MM.1S (cell line): ENCODE measurements at regions not wholly inside any gene's neighbourhood (a gene's known extent, or its start where the extent isn't known, plus 50 kb on each side); places are given as distances from the start of the nearest gene placed in this dataset.

Experiments used
- DNase-seq: peaks from one replicate; pipeline ENCODE4 v3.0.0-alpha.2; 2015
- H2AFZ ChIP-seq: fragments of 300-600 bp; sonication (generic); 2 replicates; pipeline ENCODE4 v1.6.0; 2016; ENCODE audit warnings: antibody characterized with exemption, low read length
- H3F3A ChIP-seq: fragments of 300-600 bp; sonication (generic); 2 replicates; pipeline ENCODE4 v1.6.1; 2016; ENCODE audit warnings: mild to moderate bottlenecking, antibody characterized with exemption, low read length, moderate library complexity, mixed read lengths; ENCODE audit not compliant: insufficient read depth
- H3K27ac ChIP-seq: fragments of 300-600 bp; sonication (generic); 2 replicates; pipeline ENCODE4 v1.5.1; 2016; ENCODE audit warnings: mild to moderate bottlenecking, low read length
- H3K27me3 ChIP-seq: fragments of 300-600 bp; sonication (generic); replicated peaks from 2 replicates; pipeline ENCODE4 v1.6.0; 2016; ENCODE audit warnings: low read length; ENCODE audit not compliant: insufficient read depth
- H3K36me3 ChIP-seq: fragments of 300-600 bp; sonication (generic); replicated peaks from 2 replicates; pipeline ENCODE4 v1.6.1; 2016; ENCODE audit warnings: mild to moderate bottlenecking, low read length, mixed read lengths; ENCODE audit not compliant: insufficient read depth
- H3K4me1 ChIP-seq: fragments of 300-600 bp; sonication (generic); 2 replicates; pipeline ENCODE4 v1.6.1; 2016; ENCODE audit warnings: low read length, mixed read lengths
- H3K4me2 ChIP-seq: fragments of 300-600 bp; sonication (generic); 2 replicates; pipeline ENCODE4 v1.6.0; 2016; ENCODE audit warnings: low read depth, low read length
- H3K4me3 ChIP-seq: fragments of 300-600 bp; sonication (generic); 2 replicates; pipeline ENCODE4 v1.5.1; 2016; ENCODE audit warnings: low read length, mixed read lengths
- H3K79me2 ChIP-seq: fragments of 300-600 bp; sonication (generic); 2 replicates; pipeline ENCODE4 v1.6.1; 2016; ENCODE audit warnings: mixed run types, low read length, mixed read lengths
- H3K9ac ChIP-seq: fragments of 300-600 bp; sonication (generic); 2 replicates; pipeline ENCODE4 v1.6.1; 2016; ENCODE audit warnings: low read length, mixed read lengths
- H3K9me2 ChIP-seq: fragments of 300-600 bp; sonication (generic); replicated peaks from 2 replicates; pipeline ENCODE4 v1.6.1; 2016; ENCODE audit warnings: mild to moderate bottlenecking, low read length, mixed read lengths; ENCODE audit not compliant: insufficient read depth
- H3K9me3 ChIP-seq: fragments of 300-600 bp; sonication (generic); replicated peaks from 2 replicates; pipeline ENCODE4 v1.6.1; 2016; ENCODE audit warnings: mild to moderate bottlenecking, low read length, mixed read lengths; ENCODE audit not compliant: insufficient read depth
- H4K20me1 ChIP-seq: fragments of 300-600 bp; sonication (generic); 2 replicates; pipeline ENCODE4 v1.6.1; 2016; ENCODE audit warnings: mild to moderate bottlenecking, low read length, moderate library complexity, mixed read lengths; ENCODE audit not compliant: insufficient read depth
- CTCF ChIP-seq: fragments of 300-600 bp; sonication (generic); IDR thresholded peaks from 2 replicates; pipeline ENCODE4 v1.5.1; 2016; ENCODE audit warnings: antibody characterized with exemption, low read length, mixed read lengths
- EZH2 ChIP-seq: fragments of 300-600 bp; sonication (generic); optimal IDR thresholded peaks from 2 replicates; pipeline ENCODE3; 2017; ENCODE audit warnings: low read depth, mild to moderate bottlenecking, antibody characterized with exemption, low read length, mixed read lengths
- EZH2phosphoT487 ChIP-seq: fragments of 300-600 bp; sonication (generic); IDR thresholded peaks from 2 replicates; pipeline ENCODE4 v1.6.1; 2018; ENCODE audit warnings: antibody characterized with exemption, low read length

- TF ChIP-seq EZH2phosphoT487, result no peak
- no peak for TF ChIP-seq EZH2
- no peak for TF ChIP-seq CTCF
- Histone ChIP-seq H3K9ac (no peak overlapping the region), H3K4me3 (no peak overlapping the region), H3K27ac (no peak overlapping the region), H3K27me3 (no peaks in the 10 kb centered on the region), H2AFZ (no peak overlapping the region), H3K9me3 (no peaks in the 10 kb centered on the region), H3K36me3 (no peaks in the 10 kb centered on the region), H4K20me1 (no peaks in the 10 kb centered on the region), H3K79me2 (no peaks in the 10 kb centered on the region), H3K4me1 (no peaks in the 10 kb centered on the region), H3K4me2 (no peak overlapping the region), H3F3A (no peaks in the 10 kb centered on the region), H3K9me2 (no peaks in the 10 kb centered on the region)
- no peak for DNase-seq
Observed at GRCh38 chr15:31732726-31733125, 297.6 kb upstream of the CHRNA7 start.

- Histone ChIP-seq H4K20me1 (no peaks in the 10 kb centered on the region), H2AFZ (no peak overlapping the region)
Observed at GRCh38 chr15:31733424-31733823, 296.9 kb upstream of the CHRNA7 start.

GRCh38 chr15:31740203-31740602 lies 290.1 kb upstream of the CHRNA7 start:
- Histone ChIP-seq H4K20me1 (no peaks in the 10 kb centered on the region), H3F3A (no peaks in the 10 kb centered on the region), H3K4me1 (no peaks in the 10 kb centered on the region), H3K9ac (no peak overlapping the region), H3K27me3 (no peaks in the 10 kb centered on the region), H3K9me3 (no peaks in the 10 kb centered on the region; the same call in 1 of the 2 replicates), H3K9me2 (no peaks in the 10 kb centered on the region), H3K4me2 (no peak overlapping the region), H2AFZ (no peak overlapping the region), H3K4me3 (no peak overlapping the region), H3K27ac (no peak overlapping the region), H3K36me3 (no peaks in the 10 kb centered on the region), H3K79me2 (no peaks in the 10 kb centered on the region)
- no peak for DNase-seq
- no peak for TF ChIP-seq EZH2
- no peak for TF ChIP-seq CTCF
- TF ChIP-seq EZH2phosphoT487, result no peak

More at GRCh38 chr15:31733424-31733823, 296.9 kb upstream of the CHRNA7 start:
- no peak for TF ChIP-seq CTCF
- TF ChIP-seq EZH2phosphoT487, result no peak
- no peak for TF ChIP-seq EZH2
- Histone ChIP-seq H3K9me2 (no peaks in the 10 kb centered on the region), H3K9ac (no peak overlapping the region), H3K4me2 (no peak overlapping the region), H3K27me3 (no peaks in the 10 kb centered on the region), H3K36me3 (no peaks in the 10 kb centered on the region), H3K4me1 (no peaks in the 10 kb centered on the region), H3K4me3 (no peak overlapping the region), H3F3A (no peaks in the 10 kb centered on the region), H3K79me2 (no peaks in the 10 kb centered on the region), H3K27ac (no peak overlapping the region), H3K9me3 (no peaks in the 10 kb centered on the region)
- DNase-seq, result no peak
